GM19467 (cell line): ENCODE measurements at regions not wholly inside any gene's neighbourhood (a gene's known extent, or its start where the extent isn't known, plus 50 kb on each side); places are given as distances from the start of the nearest gene placed in this dataset.
"Not testable (repeated sequence)": the region's sequence is repeated elsewhere in the genome, so short reads cannot be mapped to it uniquely, and the experiment has no call there.

Experiments
- ATAC-seq: cut with Tn5 transposase; IDR thresholded peaks from one replicate; pipeline ENCODE4 v1.9.1; 2021; ENCODE audit warnings: mild to moderate bottlenecking, moderate library complexity; ENCODE audit not compliant: unreplicated experiment

GRCh38 chr15:22238959-22239805, 158.9 kb downstream of the OR4M2 start:
- not testable (repeated sequence) for ATAC-seq

DNA sequence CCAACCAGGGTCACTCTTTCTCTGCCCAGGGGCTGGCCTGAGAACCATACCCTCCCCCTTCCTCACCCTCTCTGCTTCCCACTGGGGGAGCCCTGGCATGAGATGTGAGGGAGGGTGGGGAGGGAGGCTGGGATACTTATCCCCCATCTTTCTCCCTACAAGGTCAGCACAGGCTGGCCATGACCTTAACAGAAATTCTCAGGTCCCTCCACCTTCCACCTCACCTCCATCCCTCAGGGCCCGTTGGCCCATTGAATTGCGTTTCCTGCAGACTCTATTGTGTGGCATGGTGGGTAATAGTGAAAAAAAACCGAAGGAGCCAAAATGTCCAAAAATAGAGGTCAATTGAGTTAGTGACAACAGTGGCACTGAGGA, 159.5 kb downstream of the OR4M2 start:
- ATAC-seq, result no peak

GRCh38 chr15:22240403-22240802, 160.1 kb downstream of the OR4M2 start:
- no peak for ATAC-seq

GRCh38 chr15:22240986-22241385, 160.7 kb downstream of the OR4M2 start:
- no peak for ATAC-seq

DNA sequence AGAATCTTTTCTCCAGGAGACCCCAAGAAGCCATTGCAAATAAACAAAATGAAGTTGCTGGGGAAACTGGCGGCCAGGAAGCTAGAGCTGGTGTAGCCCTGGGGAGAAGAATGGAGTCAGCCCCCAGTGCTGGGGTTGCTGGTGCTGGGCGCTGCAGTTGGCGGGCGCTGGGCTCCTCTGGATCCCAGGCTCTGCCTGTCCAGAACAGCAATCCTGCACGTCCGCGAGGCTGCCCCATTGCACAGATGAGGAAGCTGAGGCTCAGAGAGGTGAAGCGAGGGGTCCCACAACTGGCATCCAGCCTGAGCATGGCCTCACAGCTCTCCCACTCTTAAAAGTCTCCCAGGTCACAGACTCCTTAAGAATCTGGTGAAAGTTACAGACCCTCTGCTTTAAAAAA, 161.1 kb downstream of the OR4M2 start:
- no peak for ATAC-seq

DNA sequence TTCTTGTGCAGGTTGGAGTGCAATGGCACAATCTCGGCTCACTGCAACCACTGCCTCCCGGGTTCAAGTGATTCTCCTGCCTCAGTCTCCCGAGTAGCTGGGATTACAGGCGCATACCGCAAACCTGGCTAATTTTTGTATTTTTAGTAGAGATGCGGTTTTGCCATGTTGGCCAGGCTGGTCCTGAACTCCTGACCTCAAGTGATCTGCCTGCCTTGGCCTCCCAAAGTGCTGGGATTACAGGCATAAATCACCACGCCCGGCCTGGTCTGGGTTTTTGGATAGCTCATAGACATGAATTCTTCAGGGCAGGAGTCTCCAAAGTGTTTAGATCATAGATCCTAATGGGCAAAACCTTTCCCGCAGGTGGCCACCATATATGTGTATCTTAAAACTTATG, 162.0 kb downstream of the OR4M2 start:
- ATAC-seq, result not testable (repeated sequence)

- ATAC-seq, result no peak
Measured at GRCh38 chr15:22243440-22244130, 163.3 kb downstream of the OR4M2 start.

- ATAC-seq, result not testable (repeated sequence)
Measured at GRCh38 chr15:22249511-22249910, 169.2 kb downstream of the OR4M2 start.

DNA sequence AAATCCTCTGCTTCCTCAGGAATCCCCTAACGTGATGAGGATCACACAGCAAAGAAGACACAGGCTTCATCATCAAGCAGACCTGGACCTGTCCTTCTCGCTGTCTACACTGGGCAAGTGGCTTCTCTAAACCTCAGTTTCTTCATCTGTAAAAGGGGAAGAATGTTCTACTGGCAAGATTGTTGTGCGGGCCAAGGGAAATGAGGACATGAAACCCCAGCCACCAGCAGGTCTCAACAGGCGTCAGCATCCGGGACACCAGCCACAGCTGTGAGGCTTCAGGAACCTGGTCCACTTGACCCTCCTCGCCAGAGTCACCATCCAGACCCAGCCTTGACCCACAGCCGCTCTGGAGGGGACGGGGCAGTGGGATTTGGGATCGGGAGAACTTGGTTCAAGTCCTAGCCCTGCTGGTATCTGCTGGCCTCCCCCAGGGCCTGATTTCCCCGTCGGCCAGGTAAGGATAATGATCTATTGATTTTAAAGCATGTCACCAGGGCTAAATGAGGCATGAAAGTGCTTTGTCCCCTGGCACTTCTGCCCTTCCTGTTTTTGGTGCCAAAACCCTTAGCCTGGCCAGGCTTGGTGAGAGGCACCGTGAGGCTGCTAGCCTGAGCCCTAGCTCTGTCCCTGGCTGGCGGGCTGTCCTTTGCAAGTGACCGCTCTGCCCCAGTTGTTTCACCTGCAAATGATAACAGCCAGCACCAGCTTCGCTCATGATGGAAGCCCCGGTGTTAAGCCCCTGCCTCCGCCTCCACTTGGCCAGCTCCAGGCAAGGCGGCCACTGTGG, 170.4 kb downstream of the OR4M2 start:
- ATAC-seq, result not testable (repeated sequence)

- ATAC-seq, result no peak
Measured at GRCh38 chr15:22251422-22251821, 171.1 kb downstream of the OR4M2 start.

GRCh38 chr15:22252047-22252446, 171.7 kb downstream of the OR4M2 start:
- ATAC-seq, result not testable (repeated sequence)

GRCh38 chr15:22252521-22252920, 172.2 kb downstream of the OR4M2 start:
- not testable (repeated sequence) for ATAC-seq

DNA sequence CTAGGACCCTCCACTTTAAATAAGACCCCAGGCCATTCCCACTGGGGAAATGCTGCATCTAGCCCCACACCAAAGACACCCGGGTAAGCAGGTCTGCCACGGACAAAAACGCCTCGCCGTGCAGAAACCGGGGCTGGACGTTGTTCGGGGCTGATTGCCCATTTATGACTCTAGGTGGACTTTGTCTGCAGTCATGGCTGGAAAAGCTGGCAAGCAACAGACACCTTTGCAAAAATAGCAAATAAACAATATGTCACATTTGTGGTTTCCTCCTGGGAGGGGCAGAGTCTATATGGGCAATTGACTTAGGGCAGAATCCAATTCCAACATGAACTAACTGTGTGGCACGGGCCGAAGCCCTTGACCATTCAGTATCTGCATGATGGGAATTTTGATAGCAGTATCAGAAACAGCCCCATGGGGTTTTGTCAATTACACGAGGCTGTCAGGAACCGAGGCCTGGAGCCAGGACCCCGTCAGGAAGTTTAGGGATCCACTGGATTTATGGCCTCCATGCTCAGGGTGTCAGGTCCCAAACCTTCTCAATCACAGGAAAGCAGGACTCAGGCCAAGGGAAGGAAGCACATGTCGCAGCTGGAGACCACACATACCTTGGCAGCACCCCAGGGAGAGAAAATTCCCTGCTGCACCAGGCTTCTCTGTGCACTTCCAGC, 172.8 kb downstream of the OR4M2 start:
- ATAC-seq, result not testable (repeated sequence)

DNA sequence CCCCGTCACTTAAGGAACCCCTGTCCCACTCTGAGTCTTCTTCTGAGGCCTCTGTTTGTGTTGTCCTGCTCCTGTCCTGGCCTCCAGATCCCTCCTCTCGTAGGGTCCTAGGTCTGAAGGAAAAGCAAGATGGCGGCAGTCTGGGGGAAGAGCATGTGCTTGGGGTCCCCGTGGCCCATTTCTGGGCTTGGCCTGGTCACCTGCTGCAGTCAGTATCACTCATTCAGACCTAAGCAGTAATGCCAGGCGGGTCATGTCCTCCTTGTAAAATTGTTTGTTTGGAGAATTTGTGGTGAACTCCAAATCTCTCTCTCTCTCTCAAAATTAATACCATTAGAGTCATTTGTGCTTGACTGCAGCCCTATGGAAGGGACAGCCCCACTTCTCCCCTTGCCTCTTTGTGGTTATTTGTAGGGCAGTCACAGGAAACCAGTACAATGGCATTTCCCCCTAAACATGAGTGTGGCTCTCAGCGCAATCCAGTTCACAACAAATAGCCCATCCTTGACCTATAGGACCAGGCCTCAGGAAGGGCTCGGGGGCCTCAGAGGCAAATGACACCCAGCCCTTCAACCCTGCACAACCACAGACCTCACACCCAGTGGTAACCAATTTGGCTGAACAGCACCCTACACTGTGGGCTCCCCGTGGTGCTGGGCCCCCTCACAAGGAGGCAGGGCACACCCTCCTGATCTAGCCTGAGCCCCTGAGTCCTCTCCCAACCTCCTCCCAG, 173.5 kb downstream of the OR4M2 start:
- ATAC-seq, result peak; percentile 59

- peak; percentile 46 for ATAC-seq
Measured at GRCh38 chr15:22254409-22255045, 174.2 kb downstream of the OR4M2 start.

DNA sequence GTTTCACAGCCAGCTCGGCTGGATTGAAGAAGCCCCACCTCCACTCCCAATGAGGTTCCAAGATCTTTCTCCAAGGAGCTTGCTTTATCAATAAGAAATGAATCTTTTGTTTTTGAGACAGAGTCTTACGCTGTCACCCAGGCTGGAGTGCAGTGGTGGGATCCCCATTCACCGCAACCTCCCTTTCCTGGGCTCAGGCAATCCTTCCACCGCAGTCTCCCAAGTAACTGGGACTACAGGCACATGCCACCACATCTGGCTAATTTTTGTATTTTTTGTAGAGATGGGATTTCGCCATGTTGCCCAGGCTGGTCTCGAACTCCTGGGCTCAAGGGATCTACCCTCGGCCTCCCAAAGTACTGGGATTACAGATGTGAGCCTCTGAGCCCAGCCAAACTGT, 175.3 kb downstream of the OR4M2 start:
- not testable (repeated sequence) for ATAC-seq

DNA sequence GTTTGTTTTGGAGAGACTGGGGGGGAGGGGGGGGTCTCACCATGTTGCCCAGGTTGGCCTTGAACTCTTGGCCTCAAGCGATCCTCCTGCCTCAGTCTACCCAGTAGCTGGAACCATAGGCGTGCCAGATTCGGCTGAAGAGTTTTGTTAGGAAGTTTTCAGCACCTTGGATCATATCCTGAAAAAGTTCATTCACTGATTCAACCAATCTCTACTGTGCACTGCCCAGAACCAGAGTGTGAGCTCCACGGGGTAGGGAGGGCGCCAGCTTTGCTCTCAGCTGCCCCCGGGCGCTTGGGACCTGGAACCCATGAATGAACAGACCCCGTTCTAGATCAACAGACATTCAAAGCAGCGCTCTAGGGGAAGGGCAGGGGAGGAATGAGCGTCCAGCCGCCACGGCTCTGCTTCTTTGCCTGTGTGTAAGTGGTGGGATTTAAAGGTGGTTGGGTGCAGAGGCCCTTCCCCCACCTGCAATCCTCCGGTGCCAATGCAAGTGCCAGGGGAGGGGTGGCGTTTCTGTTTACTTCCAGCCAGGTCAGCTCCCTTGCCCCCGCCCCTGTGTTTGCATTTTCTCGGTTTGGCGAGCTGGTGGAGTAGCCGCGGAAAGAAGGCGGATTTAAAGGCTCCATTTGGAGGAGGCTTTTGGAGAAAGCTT, 176.2 kb downstream of the OR4M2 start:
- ATAC-seq, result not testable (repeated sequence)

GRCh38 chr15:22257047-22258008, 177.0 kb downstream of the OR4M2 start:
- no peak for ATAC-seq
